ENCODE measurements at regions not wholly inside any gene's neighbourhood (a gene's known extent, or its start where the extent isn't known, plus 50 kb on each side); places are given as distances from the start of the nearest gene placed in this dataset.

GRCh38 chr12:89200217-89200616 is 152.1 kb downstream of the DUSP6 start:
- Histone ChIP-seq H3K9me3 (no peaks in the 10 kb centered on the region), H3K4me2 (no peak overlapping the region), H3K27ac (no peak overlapping the region), H3K4me3 (no peak overlapping the region), H3K4me1 (no peaks in the 10 kb centered on the region; the same call in 2 of the 3 replicates)
- ChIA-PET POLR2A (no interaction called here), CTCF (interaction anchor here (0.6 kb wide), 1 partner anchor 1214 kb away, joined by 3 read pairs; no protein-coding TSS in a partner anchor)
- FAIRE-seq (no peak), ATAC-seq (no peak), DNase-seq (ENCODE audit: low read depth in 1 of 2, low spot score in 1 of 2) (no peak)
- TF ChIP-seq EHMT2 (IDR thresholded peaks at IDR 0.05; ENCODE audit: low read depth), result no peak
- no peak for TF ChIP-seq EHF (CRISPR knock-in tag; IDR thresholded peaks at IDR 0.05)
- no peak for TF ChIP-seq ATOH8 (CRISPR knock-in tag; IDR thresholded peaks at IDR 0.05; ENCODE audit: low read depth)
- no peak for TF ChIP-seq HOXB5 (CRISPR knock-in tag; IDR thresholded peaks at IDR 0.05)
- TF ChIP-seq ZC3H11A (IDR thresholded peaks at IDR 0.05), result no peak
- TF ChIP-seq ZNF302 (CRISPR knock-in tag; IDR thresholded peaks at IDR 0.05), result no peak

- FAIRE-seq, result no peak
- CTCF ChIA-PET, result no interaction called here
- POLR2A ChIA-PET, result no interaction called here
- TF ChIP-seq NFE2L2 (conservative IDR thresholded peaks at IDR 0.05; ENCODE audit: low read length) (no peak), CBX8 (IDR thresholded peaks at IDR 0.05) (no peak), NPAS2 (CRISPR knock-in tag; IDR thresholded peaks at IDR 0.05; ENCODE audit: borderline replicate concordance) (no peak), RNF2 (IDR thresholded peaks at IDR 0.05; ENCODE audit: borderline replicate concordance, low read depth) (no peak), CHD4 (IDR thresholded peaks at IDR 0.05; ENCODE audit: borderline replicate concordance) (no peak), MAFK (IDR thresholded peaks at IDR 0.05; ENCODE audit: partially characterized antibody) (no peak), HOXA7 (CRISPR knock-in tag; IDR thresholded peaks at IDR 0.05) (no peak), ZNF302 (CRISPR knock-in tag; IDR thresholded peaks at IDR 0.05) (no peak), ATOH8 (CRISPR knock-in tag; IDR thresholded peaks at IDR 0.05; ENCODE audit: low read depth) (no peak), GATA3 (IDR thresholded peaks at IDR 0.05; ENCODE audit: borderline replicate concordance) (no peak), POLR2AphosphoS2 (conservative IDR thresholded peaks at IDR 0.05; ENCODE audit: low read length) (no peak), ELK1 (IDR thresholded peaks at IDR 0.05; ENCODE audit: low read depth, low read length) (no peak), FOSB (CRISPR knock-in tag; IDR thresholded peaks at IDR 0.05) (no peak), TFCP2L1 (CRISPR knock-in tag; IDR thresholded peaks at IDR 0.05) (no peak), HOXB5 (CRISPR knock-in tag; IDR thresholded peaks at IDR 0.05) (no peak), ZSCAN20 (CRISPR knock-in tag; IDR thresholded peaks at IDR 0.05) (no peak)
- 84% methylated on average over 2 of the region's 2 CpGs for WGBS (ENCODE audit: missing lambda C conversion rate)
- Histone ChIP-seq H3K4me3 (no peak overlapping the region), H3K4me1 (peaks cover 14% of the 10 kb centered on the region), H3K4me2 (no peak overlapping the region), H3K9me3 (no peaks in the 10 kb centered on the region; the same call in 2 of the 3 replicates), H3K27ac (no peak overlapping the region)
- no peak for DNase-seq (ENCODE audit: low read depth in 1 of 2, low spot score in 1 of 2)
- no peak for ATAC-seq
Observed at GRCh38 chr12:89195470-89195869, 156.8 kb downstream of the DUSP6 start.

- Histone ChIP-seq H3K4me2 (no peak overlapping the region), H3K9me3 (peaks cover 7% of the 10 kb centered on the region; the same call in 1 of the 3 replicates), H3K27ac (no peak overlapping the region), H3K4me1 (peaks cover 14% of the 10 kb centered on the region), H3K4me3 (no peak overlapping the region)
- ChIA-PET CTCF (no interaction called here), POLR2A (no interaction called here)
- TF ChIP-seq EP300 (IDR thresholded peaks at IDR 0.05) (no peak), RNF2 (IDR thresholded peaks at IDR 0.05; ENCODE audit: borderline replicate concordance, low read depth) (no peak), HEYL (CRISPR knock-in tag; IDR thresholded peaks at IDR 0.05) (no peak), EHMT2 (IDR thresholded peaks at IDR 0.05; ENCODE audit: low read depth) (no peak), BCL3 (IDR thresholded peaks at IDR 0.05) (no peak), NFE2L2 (conservative IDR thresholded peaks at IDR 0.05; ENCODE audit: low read length) (no peak), CBX2 (IDR thresholded peaks at IDR 0.05; ENCODE audit: borderline replicate concordance, low read depth) (no peak), USF2 (IDR thresholded peaks at IDR 0.05) (no peak), FOXS1 (CRISPR knock-in tag; IDR thresholded peaks at IDR 0.05) (no peak), NPAS2 (CRISPR knock-in tag; IDR thresholded peaks at IDR 0.05; ENCODE audit: borderline replicate concordance) (no peak)
- DNase-seq (ENCODE audit: low read depth in 1 of 2, low spot score in 1 of 2) (no peak), ATAC-seq (no peak), FAIRE-seq (no peak)
- 65% methylated on average over 5 of the region's 5 CpGs for WGBS (ENCODE audit: missing lambda C conversion rate)
Observed at GRCh38 chr12:89194683-89195082, 157.6 kb downstream of the DUSP6 start.
